A549 (cell line): ENCODE measurements at regions not wholly inside any gene's neighbourhood (a gene's known extent, or its start where the extent isn't known, plus 50 kb on each side); places are given as distances from the start of the nearest gene placed in this dataset.

Source experiments
- ATAC-seq, 2 experiments: fragments of 200-7000 bp in 1 of 2; fragments of >200 bp in 1 of 2; cut with Nextera tagmentation in 1 of 2; cut with Tn5 transposase in 1 of 2; 3 replicates each; pipeline versions ENCODE4 v1.8.0 to v1.9.1; 2018 to 2020; ENCODE audit warnings: mild to moderate bottlenecking in 1 of 2, moderate library complexity in 1 of 2
- CTCF ChIA-PET: fragments of 300-600 bp; sonication (Branson Sonifier 250); formaldehyde crosslinking; extraction: SDS; loops from one replicate; lab custom pipeline; 2021; ENCODE audit warnings: antibody characterized with exemption, inconsistent platforms; lab: Yijun Ruan, JAX
- POLR2A ChIA-PET: fragments of 350-600 bp; formaldehyde crosslinking; extraction: SDS; loops from one replicate; lab custom pipeline; 2021; ENCODE audit warnings: antibody characterized with exemption, inconsistent platforms; lab: Yijun Ruan, JAX
- DNase-seq, 2 experiments: peaks; one replicate each; pipeline versions ENCODE4 v3.0.0 to v3.0.0-alpha.2; 2011 to 2016; ENCODE audit warnings: low read depth in 1 of 2, low spot score in 1 of 2
- FAIRE-seq: peaks from 2 replicates; lab custom pipeline; 2011; peaks lifted over from hg19 to GRCh38; lab: Jason Lieb, UNC
- H3K27ac ChIP-seq, 2 experiments: fragments of >200 bp; sonication (Bioruptor Twin); formaldehyde crosslinking; 3 replicates each; pipeline ENCODE4 v1.5.1; 2016 to 2017
- H3K4me1 ChIP-seq: fragments of >200 bp; sonication (Bioruptor Twin); formaldehyde crosslinking; 3 replicates; pipeline ENCODE4 v1.6.1; 2016
- H3K4me2 ChIP-seq: fragments of >200 bp; sonication (Bioruptor Twin); formaldehyde crosslinking; 3 replicates; pipeline ENCODE4 v1.6.1; 2016
- H3K4me3 ChIP-seq: fragments of >200 bp; sonication (Bioruptor Twin); formaldehyde crosslinking; 3 replicates; pipeline ENCODE4 v1.5.1; 2016
- H3K9me3 ChIP-seq: fragments of >200 bp; sonication (Bioruptor Twin); formaldehyde crosslinking; 3 replicates; pipeline ENCODE4 v1.6.1; 2016
- CBX2 ChIP-seq: fragments of 200-600 bp; sonication (generic); IDR thresholded peaks from 2 replicates; pipeline ENCODE4 v1.6.1; 2016; ENCODE audit warnings: low read depth, mild to moderate bottlenecking, borderline replicate concordance
- CBX8 ChIP-seq: fragments of 200-600 bp; sonication (generic); IDR thresholded peaks from 2 replicates; pipeline ENCODE4 v1.6.1; 2016
- CEBPB ChIP-seq, 2 experiments: fragments of >200 bp in 1 of 2; sonication (Bioruptor Twin) in 1 of 2; formaldehyde crosslinking in 1 of 2; IDR thresholded peaks; 2 replicates each; pipeline ENCODE4 v1.6.1; 2012 to 2016
- CHD2 ChIP-seq: fragments of 150-350 bp; IDR thresholded peaks from 2 replicates; pipeline ENCODE4 v1.6.1; 2014; ENCODE audit warnings: low read length; ENCODE audit not compliant: partially characterized antibody
- CHD4 ChIP-seq: fragments of 200-600 bp; sonication (generic); IDR thresholded peaks from 2 replicates; pipeline ENCODE4 v1.6.1; 2016; ENCODE audit warnings: antibody characterized with exemption, mild to moderate bottlenecking, borderline replicate concordance
- EP300 ChIP-seq, 2 experiments: fragments of >200 bp; sonication (Bioruptor Twin); formaldehyde crosslinking; IDR thresholded peaks; 2 replicates in 1 of 2; 3 replicates in 1 of 2; pipeline ENCODE4 v1.6.1; 2016 to 2017
- ESRRA ChIP-seq: fragments of 150-350 bp; IDR thresholded peaks from 2 replicates; pipeline ENCODE4 v1.6.1; 2014; ENCODE audit warnings: mild to moderate bottlenecking, low read length, borderline replicate concordance
- FOSL2 ChIP-seq, 2 experiments: fragments of 450-650 bp in 1 of 2; fragments of >200 bp in 1 of 2; sonication (Bioruptor Twin) in 1 of 2; formaldehyde crosslinking; IDR thresholded peaks; 2 replicates each; pipeline versions ENCODE4 v1.5.0 to v1.6.1; 2016 to 2020; ENCODE audit warnings: mild to moderate bottlenecking in 1 of 2, moderate library complexity in 1 of 2
- GATA3 ChIP-seq: IDR thresholded peaks from 2 replicates; pipeline ENCODE4 v1.6.1; 2012; ENCODE audit warnings: borderline replicate concordance
- HDAC2 ChIP-seq: fragments of 200-600 bp; sonication (generic); IDR thresholded peaks from 2 replicates; pipeline ENCODE4 v1.6.1; 2016
- HEYL ChIP-seq: fragments of 250-450 bp; sonication (Bioruptor Pico); IDR thresholded peaks from 2 replicates; pipeline ENCODE4 v1.8.0; 2021; ENCODE audit warnings: mild to moderate bottlenecking, moderate library complexity
- HOXA7 ChIP-seq: fragments of 250-450 bp; sonication (Bioruptor Pico); IDR thresholded peaks from 2 replicates; pipeline ENCODE4 v1.5.0; 2020; ENCODE audit warnings: mild to moderate bottlenecking, moderate library complexity
- JUNB ChIP-seq: fragments of >200 bp; sonication (Bioruptor Twin); formaldehyde crosslinking; IDR thresholded peaks from 2 replicates; pipeline ENCODE4 v1.6.1; 2016
- KDM5A ChIP-seq: fragments of 200-600 bp; sonication (generic); IDR thresholded peaks from 2 replicates; pipeline ENCODE4 v1.6.1; 2016; ENCODE audit warnings: antibody characterized with exemption, mild to moderate bottlenecking
- MAZ ChIP-seq: fragments of 150-350 bp; IDR thresholded peaks from 2 replicates; pipeline ENCODE4 v1.6.1; 2014; ENCODE audit warnings: antibody characterized with exemption, low read depth, low read length, borderline replicate concordance
- MYC ChIP-seq: IDR thresholded peaks from 2 replicates; pipeline ENCODE4 v1.6.1; 2012; ENCODE audit warnings: mild to moderate bottlenecking, inconsistent platforms, low read length, improper control_type of control experiment, borderline replicate concordance
- POLR2AphosphoS2 ChIP-seq: conservative IDR thresholded peaks from 2 replicates; pipeline ENCODE4 v1.6.1; 2012; ENCODE audit warnings: low read length, improper control_type of control experiment, inconsistent platforms
- RCOR1 ChIP-seq: fragments of 150-350 bp; IDR thresholded peaks from 2 replicates; pipeline ENCODE4 v1.6.1; 2014; ENCODE audit warnings: antibody characterized with exemption, low read length, low read depth
- ZFP36 ChIP-seq: fragments of 450-650 bp; IDR thresholded peaks from 2 replicates; pipeline ENCODE4 v1.6.1; 2014; ENCODE audit warnings: borderline replicate concordance; ENCODE audit not compliant: partially characterized antibody
- WGBS: methylation state at CpG from one replicate; pipeline ENCODE4 v1.1.6; 2017; ENCODE audit errors: missing lambda C conversion rate; 5-methylcytosine and 5-hydroxymethylcytosine counted together
- TF ChIP-seq, protein P1 (sequence below): fragments of >200 bp; sonication (Bioruptor Twin); formaldehyde crosslinking; IDR thresholded peaks from 2 replicates; pipeline ENCODE4 v1.6.1; 2016
- TF ChIP-seq, protein P2 (sequence below): IDR thresholded peaks from 2 replicates; pipeline ENCODE4 v1.6.1; 2012

DNA sequence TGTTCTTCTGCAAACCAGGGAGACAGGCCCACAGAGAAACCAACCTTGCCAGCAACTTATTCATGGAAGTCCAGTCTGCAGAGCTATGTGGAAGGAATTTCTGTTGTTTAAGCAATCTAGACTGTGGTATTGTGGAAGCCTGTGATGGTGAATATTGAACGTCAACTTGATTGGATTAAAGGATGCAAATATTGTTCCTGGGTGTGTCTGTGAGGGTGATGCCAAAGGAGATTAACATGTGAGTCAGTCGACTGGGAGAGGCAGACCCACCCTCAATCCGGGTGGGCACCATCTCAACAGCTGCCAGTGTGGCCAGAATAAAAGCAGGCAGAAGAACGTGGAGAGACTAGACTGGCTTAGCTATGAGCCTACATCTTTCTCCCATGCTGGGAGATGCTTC is 606.0 kb downstream of the EFNB2 start:
- Histone ChIP-seq H3K27ac (no peak overlapping the region), H3K9me3 (no peaks in the 10 kb centered on the region), H3K4me3 (no peak overlapping the region), H3K4me2 (no peak overlapping the region), H3K4me1 (peaks cover 9% of the 10 kb centered on the region; the same call in 1 of the 3 replicates)
- DNase-seq (no peak), ATAC-seq (no peak), FAIRE-seq (no peak)
- TF ChIP-seq HEYL (no peak), MAZ (no peak)
- POLR2A ChIA-PET: no interaction called here
- CTCF ChIA-PET: no interaction called here
- WGBS: 27% methylated on average over 4 of the region's 4 CpGs

DNA sequence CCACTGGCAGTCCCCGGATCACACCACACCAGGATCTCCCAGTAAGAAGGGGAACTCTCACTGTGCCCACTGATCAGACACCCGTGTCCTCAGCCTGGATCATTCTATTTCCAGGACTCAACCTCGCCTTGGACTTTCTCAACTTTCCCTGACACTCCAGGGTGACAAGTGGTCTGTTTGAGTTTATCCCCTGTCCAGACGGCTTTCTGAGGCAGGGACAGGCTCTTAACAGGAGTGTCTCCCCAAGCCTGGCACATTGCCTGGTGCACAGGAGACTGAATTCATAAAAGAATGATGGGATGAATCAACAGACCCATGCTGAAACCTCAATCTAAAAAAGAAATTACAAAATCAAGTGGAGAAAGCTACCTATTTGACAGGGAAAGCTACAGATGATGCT is 606.6 kb downstream of the EFNB2 start:
- ChIA-PET CTCF (no interaction called here), POLR2A (no interaction called here)
- peaks cover 9% of the 10 kb centered on the region; the same call in 1 of the 3 replicates for H3K4me1 ChIP-seq
- no peak overlapping the region for H3K27ac ChIP-seq
- H3K4me3 ChIP-seq: no peak overlapping the region
- WGBS: 54% methylated on average over 4 of the region's 4 CpGs
- H3K9me3 ChIP-seq: no peaks in the 10 kb centered on the region
- FAIRE-seq: no peak
- no peak for DNase-seq
- no peak for ATAC-seq
- TF ChIP-seq ESRRA: no peak
- TF ChIP-seq CBX8: no peak
- TF ChIP-seq POLR2AphosphoS2: no peak
- no peak for TF ChIP-seq RCOR1
- TF ChIP-seq, protein P1, sequence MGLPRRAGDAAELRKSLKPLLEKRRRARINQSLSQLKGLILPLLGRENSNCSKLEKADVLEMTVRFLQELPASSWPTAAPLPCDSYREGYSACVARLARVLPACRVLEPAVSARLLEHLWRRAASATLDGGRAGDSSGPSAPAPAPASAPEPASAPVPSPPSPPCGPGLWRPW: no peak
- TF ChIP-seq, protein P2, sequence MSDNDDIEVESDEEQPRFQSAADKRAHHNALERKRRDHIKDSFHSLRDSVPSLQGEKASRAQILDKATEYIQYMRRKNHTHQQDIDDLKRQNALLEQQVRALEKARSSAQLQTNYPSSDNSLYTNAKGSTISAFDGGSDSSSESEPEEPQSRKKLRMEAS: no peak
- no peak overlapping the region for H3K4me2 ChIP-seq

DNA sequence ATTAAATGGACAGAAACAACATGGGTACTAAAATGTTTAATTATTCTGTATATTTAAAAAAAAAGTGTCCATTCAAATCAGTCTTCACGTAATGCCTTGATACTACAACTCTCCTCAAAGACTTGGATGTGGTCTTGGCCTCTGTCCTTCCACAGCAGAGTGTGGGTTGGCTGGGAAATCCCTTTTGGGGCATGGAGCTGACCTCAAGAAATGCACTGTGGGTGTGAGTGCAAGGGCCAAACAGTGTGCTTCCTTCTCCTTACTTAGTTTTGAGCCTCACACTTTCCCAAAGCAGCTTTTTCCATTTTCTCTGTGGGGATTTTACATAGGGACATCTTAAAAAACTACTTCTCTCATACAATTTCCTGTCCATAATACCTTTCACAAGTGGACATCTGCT is 607.4 kb downstream of the EFNB2 start:
- CTCF ChIA-PET: no interaction called here
- TF ChIP-seq ZFP36 (no peak), FOSL2 (IDR thresholded peaks at IDR 0.05) (no peak), FOSL2 (CRISPR knock-in tag; IDR thresholded peaks at IDR 0.05) (no peak), CHD2 (no peak), EP300 (IDR thresholded peaks at IDR 0.05) (no peak), KDM5A (no peak), CBX2 (no peak), GATA3 (no peak), HDAC2 (no peak), JUNB (no peak), HOXA7 (CRISPR knock-in tag) (no peak), CHD4 (no peak)
- WGBS: 88% methylated on average over 1 of the region's 1 CpG
- Histone ChIP-seq H3K4me1 (peaks cover 9% of the 10 kb centered on the region; the same call in 1 of the 3 replicates), H3K4me2 (no peak overlapping the region), H3K4me3 (no peak overlapping the region), H3K27ac (no peak overlapping the region), H3K9me3 (no peaks in the 10 kb centered on the region)
- DNase-seq (no peak), ATAC-seq (no peak), FAIRE-seq (no peak)
- POLR2A ChIA-PET: interaction anchor here (0.5 kb wide), 1 partner anchor 172 kb away, joined by 5 read pairs; no protein-coding TSS in a partner anchor

DNA sequence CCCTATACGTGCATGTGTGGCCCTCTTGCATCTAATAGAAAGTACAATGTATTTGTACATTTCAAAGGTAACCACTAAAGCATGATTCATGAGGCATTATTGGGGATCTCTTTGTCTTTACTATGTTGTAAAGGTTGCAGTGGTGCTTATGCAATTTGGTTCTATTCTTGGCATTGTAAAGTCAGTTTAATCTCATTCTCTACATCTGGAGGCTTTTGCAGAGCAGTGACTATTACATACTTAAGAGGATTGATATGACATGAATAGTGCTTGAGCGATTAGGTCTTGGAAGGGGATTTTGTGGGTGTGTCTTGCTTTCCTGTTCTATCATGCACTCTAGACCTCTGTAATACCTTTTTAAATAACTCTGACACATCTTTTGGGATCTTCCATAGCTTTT is 610.0 kb downstream of the EFNB2 start:
- ChIA-PET CTCF (no interaction called here), POLR2A (no interaction called here)
- ATAC-seq: peak in 1 of 2 experiments; percentile 56; a peak in 2 of 6 replicates
- H3K9me3 ChIP-seq: no peaks in the 10 kb centered on the region
- no peak overlapping the region for H3K27ac ChIP-seq
- H3K4me2 ChIP-seq: no peak overlapping the region
- TF ChIP-seq JUNB (peak; percentile 35; the same call in 1 of the 2 replicates), CEBPB (IDR thresholded peaks at IDR 0.05) (peak; percentile 56 to 62; a peak in 3 of 4 replicates), FOSL2 (IDR thresholded peaks at IDR 0.05) (no peak), FOSL2 (CRISPR knock-in tag; IDR thresholded peaks at IDR 0.05) (peak; percentile 36; the same call in 1 of the 2 replicates), MYC (no peak)
- TF ChIP-seq, all 56 proteins: peak for 3
- Histone ChIP-seq H3K4me3 (no peak overlapping the region), H3K4me1 (peaks cover 12% of the 10 kb centered on the region; the same call in 2 of the 3 replicates)
- DNase-seq: peak in 1 of 2 experiments; percentile 30
- WGBS: 28% methylated on average over 2 of the region's 2 CpGs
- no peak for FAIRE-seq
